GM12891 (cell line): ENCODE measurements at regions not wholly inside any gene's neighbourhood (a gene's known extent, or its start where the extent isn't known, plus 50 kb on each side); places are given as distances from the start of the nearest gene placed in this dataset.

Experiments used
- POLR2A ChIP-seq: IDR thresholded peaks from 2 replicates; pipeline ENCODE4 v1.6.1; 2011; ENCODE audit warnings: low read depth, low read length, control low read depth
- POLR2AphosphoS5 ChIP-seq: IDR thresholded peaks from 2 replicates; pipeline ENCODE4 v1.6.1; 2011; ENCODE audit warnings: low read depth, low read length, control low read depth
- SPI1 ChIP-seq: IDR thresholded peaks from 2 replicates; pipeline ENCODE4 v1.6.1; 2011; ENCODE audit warnings: low read depth, low read length, control low read depth

DNA sequence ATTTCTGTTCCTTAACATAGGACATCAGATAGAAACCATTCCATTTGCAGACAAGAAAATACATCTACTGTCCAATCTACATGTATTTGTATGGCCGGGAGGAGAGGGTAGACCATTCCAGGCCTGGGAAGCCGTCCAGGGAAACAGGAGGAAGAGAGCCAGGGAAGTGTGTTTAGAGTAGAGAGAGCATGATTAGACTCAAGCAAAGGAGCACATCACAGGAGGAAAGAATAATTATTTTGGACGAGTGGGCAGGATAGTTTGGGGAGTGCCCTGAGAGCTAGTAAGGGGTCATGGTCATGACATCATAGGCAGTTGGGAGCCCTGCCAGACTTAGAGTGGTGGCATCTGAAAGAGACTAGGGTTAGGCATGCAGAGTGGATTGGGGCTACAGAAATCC lies 250.0 kb downstream of the HIVEP2 start:
- TF ChIP-seq SPI1 (no peak), POLR2A (no peak), POLR2AphosphoS5 (no peak)
